ENCODE measurements at regions not wholly inside any gene's neighbourhood (a gene's known extent, or its start where the extent isn't known, plus 50 kb on each side); places are given as distances from the start of the nearest gene placed in this dataset.

- ChIA-PET POLR2A (no interaction called here), CTCF (no interaction called here)
- DNase-seq (ENCODE audit: extremely low spot score) = no peak
- TF ChIP-seq FOXK2 (IDR thresholded peaks at IDR 0.05) (no peak), ARNT (IDR thresholded peaks at IDR 0.05) (no peak), HDGF (IDR thresholded peaks at IDR 0.05; ENCODE audit: borderline replicate concordance) (no peak), FOXA1 (IDR thresholded peaks at IDR 0.05) (no peak)
These were observed 151.8 kb upstream of the STK17B start for GRCh38 chr2:196322973-196323810.

- TF ChIP-seq HDGF (IDR thresholded peaks at IDR 0.05; ENCODE audit: borderline replicate concordance) (no peak), ELF4 (IDR thresholded peaks at IDR 0.05) (no peak), TARDBP (IDR thresholded peaks at IDR 0.05) (no peak), ARNT (IDR thresholded peaks at IDR 0.05) (no peak), SP1 (IDR thresholded peaks at IDR 0.05) (no peak), BHLHE40 (IDR thresholded peaks at IDR 0.05; ENCODE audit: borderline replicate concordance) (no peak), FOXA1 (IDR thresholded peaks at IDR 0.05) (no peak), L3MBTL2 (conservative IDR thresholded peaks at IDR 0.05) (no peak)
- DNase-seq (ENCODE audit: extremely low spot score) = no peak
- ChIA-PET POLR2A (no interaction called here), CTCF (no interaction called here)
These were observed 152.8 kb upstream of the STK17B start for GRCh38 chr2:196324211-196324610.

GRCh38 chr2:196328088-196328680 is 156.8 kb upstream of the STK17B start:
- TF ChIP-seq FOXA1 (IDR thresholded peaks at IDR 0.05) (no peak), HDGF (IDR thresholded peaks at IDR 0.05; ENCODE audit: borderline replicate concordance) (no peak), FOXM1 (IDR thresholded peaks at IDR 0.05; ENCODE audit: borderline replicate concordance) (no peak), BHLHE40 (IDR thresholded peaks at IDR 0.05; ENCODE audit: borderline replicate concordance) (no peak), FOXK2 (IDR thresholded peaks at IDR 0.05) (no peak), SUZ12 (IDR thresholded peaks at IDR 0.05) (no peak), CTBP1 (IDR thresholded peaks at IDR 0.05; ENCODE audit: borderline replicate concordance) (no peak), ZNF384 (IDR thresholded peaks at IDR 0.05) (no peak), ELF4 (IDR thresholded peaks at IDR 0.05) (no peak), TARDBP (IDR thresholded peaks at IDR 0.05) (no peak), PKNOX1 (IDR thresholded peaks at IDR 0.05) (no peak), ARNT (IDR thresholded peaks at IDR 0.05) (no peak), LEF1 (IDR thresholded peaks at IDR 0.05; ENCODE audit: borderline replicate concordance) (no peak), NFRKB (IDR thresholded peaks at IDR 0.05) (no peak), SP1 (IDR thresholded peaks at IDR 0.05) (no peak), L3MBTL2 (conservative IDR thresholded peaks at IDR 0.05) (no peak)
- ChIA-PET POLR2A (no interaction called here), CTCF (no interaction called here)
- no peak for DNase-seq (ENCODE audit: extremely low spot score)

GRCh38 chr2:196329959-196330358 is 158.6 kb upstream of the STK17B start:
- DNase-seq (ENCODE audit: extremely low spot score) = no peak
- CTCF ChIA-PET = no interaction called here
- no peak for TF ChIP-seq PKNOX1 (IDR thresholded peaks at IDR 0.05)
- POLR2A ChIA-PET = interaction anchor here (1.1 kb wide), 1 partner anchor 25 kb away, joined by 3 read pairs; no protein-coding TSS in a partner anchor

GRCh38 chr2:196330645-196331044 is 159.3 kb upstream of the STK17B start:
- POLR2A ChIA-PET = interaction anchor here (1.1 kb wide), 1 partner anchor 26 kb away, joined by 3 read pairs; no protein-coding TSS in a partner anchor
- no peak for DNase-seq (ENCODE audit: extremely low spot score)
- CTCF ChIA-PET = no interaction called here
- no peak for TF ChIP-seq TARDBP (IDR thresholded peaks at IDR 0.05)
- no peak for TF ChIP-seq CTBP1 (IDR thresholded peaks at IDR 0.05; ENCODE audit: borderline replicate concordance)
- TF ChIP-seq LEF1 (IDR thresholded peaks at IDR 0.05; ENCODE audit: borderline replicate concordance) = no peak
- no peak for TF ChIP-seq SP1 (IDR thresholded peaks at IDR 0.05)
- no peak for TF ChIP-seq SUZ12 (IDR thresholded peaks at IDR 0.05)
- TF ChIP-seq ZNF384 (IDR thresholded peaks at IDR 0.05) = no peak
- TF ChIP-seq HDGF (IDR thresholded peaks at IDR 0.05; ENCODE audit: borderline replicate concordance) = no peak
- TF ChIP-seq FOXA1 (IDR thresholded peaks at IDR 0.05) = no peak
- TF ChIP-seq FOXM1 (IDR thresholded peaks at IDR 0.05; ENCODE audit: borderline replicate concordance) = no peak
- no peak for TF ChIP-seq ARNT (IDR thresholded peaks at IDR 0.05)
- TF ChIP-seq ELF4 (IDR thresholded peaks at IDR 0.05) = no peak
- no peak for TF ChIP-seq NFRKB (IDR thresholded peaks at IDR 0.05)
- TF ChIP-seq L3MBTL2 (conservative IDR thresholded peaks at IDR 0.05) = no peak
- TF ChIP-seq PKNOX1 (IDR thresholded peaks at IDR 0.05) = no peak
- TF ChIP-seq BHLHE40 (IDR thresholded peaks at IDR 0.05; ENCODE audit: borderline replicate concordance) = no peak
- TF ChIP-seq FOXK2 (IDR thresholded peaks at IDR 0.05) = no peak

GRCh38 chr2:196331143-196331542 is 159.8 kb upstream of the STK17B start:
- no peak for TF ChIP-seq HDGF (IDR thresholded peaks at IDR 0.05; ENCODE audit: borderline replicate concordance)
- TF ChIP-seq NFRKB (IDR thresholded peaks at IDR 0.05) = no peak
- TF ChIP-seq SUZ12 (IDR thresholded peaks at IDR 0.05) = no peak
- TF ChIP-seq PKNOX1 (IDR thresholded peaks at IDR 0.05) = no peak
- TF ChIP-seq FOXM1 (IDR thresholded peaks at IDR 0.05; ENCODE audit: borderline replicate concordance) = no peak
- TF ChIP-seq FOXK2 (IDR thresholded peaks at IDR 0.05) = no peak
- TF ChIP-seq ARNT (IDR thresholded peaks at IDR 0.05) = no peak
- TF ChIP-seq SP1 (IDR thresholded peaks at IDR 0.05) = no peak
- DNase-seq (ENCODE audit: extremely low spot score) = no peak
- CTCF ChIA-PET = no interaction called here
- POLR2A ChIA-PET = no interaction called here

Data from HEK293T (cell line).